VCaP (cell line): ENCODE measurements at regions not wholly inside any gene's neighbourhood (a gene's known extent, or its start where the extent isn't known, plus 50 kb on each side); places are given as distances from the start of the nearest gene placed in this dataset.

Experiments used
- H3K27ac ChIP-seq: fragments of 450-650 bp; 2 replicates; pipeline ENCODE4 v1.5.1; 2017
- TF ChIP-seq, protein P1 (sequence below): fragments of 450-650 bp; conservative IDR thresholded peaks from 2 replicates; pipeline ENCODE4 v1.5.1; 2017; ENCODE audit warnings: mild to moderate bottlenecking, moderate library complexity

GRCh38 chr12:18899678-18900317 is 161.9 kb downstream of the CAPZA3 start:
- TF ChIP-seq, protein P1, sequence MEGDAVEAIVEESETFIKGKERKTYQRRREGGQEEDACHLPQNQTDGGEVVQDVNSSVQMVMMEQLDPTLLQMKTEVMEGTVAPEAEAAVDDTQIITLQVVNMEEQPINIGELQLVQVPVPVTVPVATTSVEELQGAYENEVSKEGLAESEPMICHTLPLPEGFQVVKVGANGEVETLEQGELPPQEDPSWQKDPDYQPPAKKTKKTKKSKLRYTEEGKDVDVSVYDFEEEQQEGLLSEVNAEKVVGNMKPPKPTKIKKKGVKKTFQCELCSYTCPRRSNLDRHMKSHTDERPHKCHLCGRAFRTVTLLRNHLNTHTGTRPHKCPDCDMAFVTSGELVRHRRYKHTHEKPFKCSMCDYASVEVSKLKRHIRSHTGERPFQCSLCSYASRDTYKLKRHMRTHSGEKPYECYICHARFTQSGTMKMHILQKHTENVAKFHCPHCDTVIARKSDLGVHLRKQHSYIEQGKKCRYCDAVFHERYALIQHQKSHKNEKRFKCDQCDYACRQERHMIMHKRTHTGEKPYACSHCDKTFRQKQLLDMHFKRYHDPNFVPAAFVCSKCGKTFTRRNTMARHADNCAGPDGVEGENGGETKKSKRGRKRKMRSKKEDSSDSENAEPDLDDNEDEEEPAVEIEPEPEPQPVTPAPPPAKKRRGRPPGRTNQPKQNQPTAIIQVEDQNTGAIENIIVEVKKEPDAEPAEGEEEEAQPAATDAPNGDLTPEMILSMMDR: no peak
- no peak overlapping the region for H3K27ac ChIP-seq

GRCh38 chr12:18905134-18905533 is 167.2 kb downstream of the CAPZA3 start:
- TF ChIP-seq, protein P1: no peak
- no peak overlapping the region for H3K27ac ChIP-seq

GRCh38 chr12:18906395-18906794 is 168.5 kb downstream of the CAPZA3 start:
- no peak overlapping the region for H3K27ac ChIP-seq
- TF ChIP-seq, protein P1: no peak

DNA sequence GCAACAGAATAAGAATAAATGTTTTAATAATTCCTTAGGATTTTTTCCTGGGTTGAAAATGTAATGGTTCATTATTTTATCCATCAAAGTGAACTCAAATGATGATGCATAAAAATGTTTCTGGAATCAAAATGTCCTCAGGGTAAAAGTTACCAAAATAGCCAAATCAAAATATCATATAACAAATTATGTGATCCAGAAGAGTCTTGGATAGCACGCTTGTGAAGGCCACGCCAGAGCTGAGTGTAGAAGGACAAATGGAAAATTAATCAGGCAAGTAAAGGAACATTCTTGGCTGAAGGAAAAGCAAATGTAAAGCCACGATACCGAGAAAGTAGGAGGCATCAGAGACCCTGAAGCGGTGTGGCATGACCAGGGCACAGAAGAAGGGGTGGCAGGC is 169.2 kb downstream of the CAPZA3 start:
- TF ChIP-seq, protein P1: no peak
- H3K27ac ChIP-seq: no peak overlapping the region

DNA sequence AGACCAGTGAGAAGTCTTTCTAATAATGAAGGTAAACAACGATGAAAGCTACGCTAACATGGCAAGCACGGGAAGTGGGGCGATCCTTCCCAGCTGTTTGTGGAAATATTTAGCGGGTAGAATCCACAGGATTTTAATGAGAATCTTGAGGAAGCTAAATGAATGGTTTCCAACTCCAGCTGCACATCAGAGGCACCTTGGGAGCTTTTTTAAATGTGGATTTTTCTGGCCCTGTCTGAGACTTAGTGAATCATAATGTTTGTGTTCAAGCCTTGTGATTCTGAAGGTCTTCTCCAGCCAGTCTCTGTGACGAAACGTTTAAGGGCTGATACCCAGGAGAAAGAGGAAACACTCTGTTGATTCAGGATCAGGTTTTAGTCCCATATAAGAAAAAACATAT is 169.8 kb downstream of the CAPZA3 start:
- TF ChIP-seq, protein P1: no peak
- no peak overlapping the region for H3K27ac ChIP-seq

GRCh38 chr12:18908191-18908590 is 170.3 kb downstream of the CAPZA3 start:
- TF ChIP-seq, protein P1: no peak

DNA sequence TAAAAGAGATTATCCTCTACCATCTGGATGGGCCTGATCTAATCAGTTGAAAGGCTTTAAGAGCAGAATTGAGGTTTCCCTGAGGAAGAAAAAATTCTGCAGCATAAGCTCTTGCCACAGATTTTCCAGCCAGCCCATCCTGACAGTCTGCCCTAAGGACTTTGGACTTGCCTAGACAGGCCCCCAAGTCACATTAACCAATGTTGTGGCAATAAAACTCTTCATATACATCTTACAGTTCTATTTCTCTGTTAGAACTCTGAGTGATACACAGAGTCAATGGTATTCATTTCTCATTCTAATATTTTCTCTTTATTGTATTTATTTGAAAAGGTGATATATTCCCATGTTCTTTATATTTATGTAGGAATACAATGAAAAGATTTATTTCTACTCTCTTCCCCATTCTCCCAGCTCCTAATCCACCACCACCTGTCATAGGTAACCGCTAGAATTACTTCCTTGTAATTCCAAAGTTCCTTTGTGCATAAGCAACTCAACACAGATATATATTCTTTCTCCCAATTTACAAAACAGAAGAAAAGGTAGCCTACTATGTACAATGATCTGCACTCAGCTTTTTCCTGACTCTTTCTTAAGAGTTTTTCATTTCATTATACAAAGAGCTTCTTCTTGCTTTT is 182.1 kb downstream of the CAPZA3 start:
- TF ChIP-seq, protein P1: no peak
- H3K27ac ChIP-seq: no peak overlapping the region

More at GRCh38 chr12:18908191-18908590, 170.3 kb downstream of the CAPZA3 start:
- H3K27ac ChIP-seq: no peak overlapping the region
